Esophagus squamous epithelium (tissue), 4 donors: ENCODE measurements at regions not wholly inside any gene's neighbourhood (a gene's known extent, or its start where the extent isn't known, plus 50 kb on each side); places are given as distances from the start of the nearest gene placed in this dataset.

Experiments used
- CTCF ChIP-seq, 6 experiments: fragments of 450-650 bp in 4 of 6; fragments of 200-600 bp in 2 of 6; sonication (generic) in 2 of 6; IDR thresholded peaks; one replicate each; pipeline ENCODE4 v1.5.1; 2016 to 2019; ENCODE audit warnings: antibody characterized with exemption in 6 of 6, mild to moderate bottlenecking in 4 of 6, moderate library complexity in 4 of 6
- POLR2A ChIP-seq, 4 donors: fragments of 450-650 bp; IDR thresholded peaks; one replicate each; pipeline ENCODE4 v1.6.1; 2017; ENCODE audit warnings: antibody characterized with exemption in 4 of 4, mild to moderate bottlenecking in 4 of 4, moderate library complexity in 3 of 4

GRCh38 chr4:55021214-55021613 lies 104.2 kb downstream of the KDR start:
- no peak for TF ChIP-seq POLR2A (IDR thresholded peaks at IDR 0.05)
- no peak for TF ChIP-seq CTCF (IDR thresholded peaks at IDR 0.05)
